Hypothalamus (tissue), 51 donors: ENCODE measurements at regions not wholly inside any gene's neighbourhood (a gene's known extent, or its start where the extent isn't known, plus 50 kb on each side); places are given as distances from the start of the nearest gene placed in this dataset.

Source experiments
- DNase-seq, 51 donors: peaks; one replicate each; lab custom pipeline; 2025; lab: John Stamatoyannopoulos, UW

DNA sequence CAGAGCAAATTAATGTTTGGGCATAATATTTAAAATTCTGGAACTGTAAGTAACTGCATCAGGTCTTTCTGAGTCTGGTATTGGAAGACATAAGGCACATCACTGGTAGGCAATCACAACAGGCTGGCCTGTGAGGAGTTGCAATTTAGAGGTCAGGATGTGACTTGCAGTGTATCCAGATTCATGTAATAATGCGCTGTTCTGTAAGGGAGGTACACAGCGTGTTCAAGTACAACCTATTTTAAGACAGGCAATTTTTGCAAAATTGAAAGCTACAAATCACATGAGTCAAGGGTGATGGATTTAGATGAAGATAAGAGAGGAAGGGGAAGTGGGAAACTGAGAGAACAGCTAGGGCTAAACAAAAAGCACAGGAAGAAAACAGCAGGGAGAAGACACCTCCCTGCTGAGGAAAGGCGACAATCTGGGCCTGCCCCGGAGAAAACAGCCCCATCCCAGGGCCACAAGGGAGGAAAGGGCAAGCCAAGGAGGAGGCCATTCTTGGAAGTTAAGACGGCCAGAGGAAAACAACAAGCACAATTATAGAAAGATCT, 138.1 kb downstream of the LACC1 start:
- DNase-seq = no peak

DNA sequence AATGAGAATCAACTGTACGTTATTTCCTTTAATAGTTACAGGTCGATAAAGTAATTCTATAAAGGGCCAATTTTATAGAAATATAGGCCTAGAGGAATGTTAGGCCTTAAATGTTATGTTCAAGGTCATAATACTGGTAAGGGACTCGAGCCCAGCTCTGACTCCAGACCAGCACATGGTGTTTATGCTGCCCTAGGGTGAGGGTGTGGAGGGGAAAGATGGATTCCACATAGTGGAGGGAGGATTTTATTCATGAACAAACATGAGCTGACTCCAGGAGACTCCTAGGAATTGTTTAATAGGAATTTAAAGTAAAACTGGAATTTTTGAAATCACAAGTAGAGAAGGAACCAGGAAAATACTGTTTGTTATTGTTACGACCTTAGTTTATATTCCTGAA, 139.9 kb downstream of the LACC1 start:
- no peak for DNase-seq

DNA sequence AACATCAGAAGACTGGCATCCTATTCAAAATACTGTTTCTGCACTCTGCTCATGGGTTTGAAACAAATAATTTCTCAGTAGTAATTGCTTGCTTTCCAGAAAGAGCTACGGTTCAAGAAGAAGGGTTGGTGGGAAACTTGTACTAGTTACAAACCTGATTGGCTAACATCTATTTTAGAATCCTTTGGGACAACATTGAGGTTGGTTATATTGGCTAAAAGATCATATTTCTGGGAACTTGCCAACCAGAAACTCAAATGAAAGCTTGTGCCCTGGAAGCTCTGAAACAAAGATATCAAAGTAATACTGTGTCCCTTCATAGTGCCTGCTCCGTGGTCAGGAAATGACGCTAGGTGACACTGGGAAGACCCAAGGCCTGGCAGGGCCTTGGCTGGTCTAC, 141.7 kb downstream of the LACC1 start:
- DNase-seq = no peak

DNA sequence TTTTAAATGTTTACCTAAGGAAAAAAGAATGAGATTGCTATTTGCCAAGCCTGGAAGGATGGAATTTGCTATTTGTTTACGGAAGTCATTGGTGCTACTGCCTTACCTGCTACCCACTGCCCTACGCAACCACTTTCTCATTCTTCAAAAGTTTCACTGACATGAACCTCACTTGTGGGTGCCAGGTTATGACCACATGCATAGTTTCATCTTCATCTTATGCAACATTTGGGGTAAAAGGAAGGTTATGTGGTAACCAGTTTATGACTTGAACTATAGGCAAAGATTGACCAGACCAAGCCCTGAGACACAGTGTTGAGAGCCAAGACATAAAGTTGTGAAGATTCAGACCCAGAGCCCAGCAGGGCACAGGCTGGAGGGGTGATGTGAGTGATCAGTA, 142.5 kb downstream of the LACC1 start:
- DNase-seq = no peak

DNA sequence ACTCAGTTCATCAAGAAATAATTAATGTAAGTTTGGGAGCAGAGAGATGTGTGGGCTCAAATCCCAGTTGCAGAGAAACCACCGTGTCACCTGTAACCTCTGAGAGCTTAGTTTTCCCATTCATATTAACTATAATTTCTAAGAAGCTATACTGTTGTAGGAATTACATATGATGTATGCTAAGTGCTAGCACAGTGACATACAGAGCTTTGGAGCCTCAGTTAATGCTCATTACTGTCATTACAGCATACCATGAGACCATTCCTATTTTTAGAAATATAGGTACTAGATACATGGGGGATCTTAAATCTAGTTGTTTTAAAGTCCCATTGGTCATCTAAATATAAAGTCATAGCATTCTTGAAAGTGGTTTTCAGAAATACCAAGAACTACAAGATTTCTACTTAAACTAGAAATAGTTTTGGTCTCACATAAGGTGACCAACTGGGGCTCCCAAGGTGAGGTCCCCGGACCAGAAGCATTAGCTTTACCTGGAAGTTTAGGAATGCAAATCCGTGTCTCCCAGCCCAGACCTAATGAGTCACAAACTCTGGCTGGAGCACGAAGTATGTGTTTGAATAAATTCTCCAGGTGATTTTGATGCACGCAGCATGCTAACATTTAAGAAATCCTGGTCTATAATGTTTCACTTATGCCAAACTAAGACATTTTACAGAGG, 144.6 kb downstream of the LACC1 start:
- DNase-seq = no peak

DNA sequence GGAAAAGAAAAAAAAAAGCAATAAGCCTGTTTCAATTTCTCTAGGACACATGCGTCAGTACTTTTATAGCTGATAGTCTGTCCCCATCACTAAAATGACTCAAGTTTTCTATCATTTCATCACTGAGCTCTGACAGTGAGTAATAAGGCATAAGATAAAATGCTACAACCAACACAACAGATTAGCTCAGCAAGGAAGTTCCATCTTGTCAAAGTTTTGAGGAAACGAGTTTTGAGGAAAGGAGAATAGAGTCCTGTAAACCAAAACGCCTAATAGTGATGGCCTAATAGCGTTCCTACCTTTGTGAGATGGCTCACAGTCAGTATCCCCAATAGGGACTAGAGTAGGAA, 145.1 kb downstream of the LACC1 start:
- no peak for DNase-seq

DNA sequence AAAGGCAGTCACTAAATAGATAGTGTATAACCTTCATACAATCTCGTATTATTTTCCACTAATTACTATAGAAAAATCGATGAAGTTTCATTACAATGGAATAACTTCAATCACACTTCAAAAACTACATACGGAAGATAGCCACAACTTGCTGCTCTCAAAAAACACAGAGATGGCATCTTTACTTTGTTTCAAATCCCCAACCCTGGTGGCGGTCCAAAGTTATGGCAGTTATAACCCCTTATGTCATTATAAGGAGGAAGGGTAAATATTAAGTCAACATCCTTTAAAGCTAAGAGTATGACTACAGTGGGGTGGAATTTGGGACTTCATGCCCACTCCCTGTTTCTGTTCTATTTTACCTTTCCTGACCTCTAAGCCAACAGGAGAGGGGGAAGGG, 146.5 kb downstream of the LACC1 start:
- DNase-seq = no peak

DNA sequence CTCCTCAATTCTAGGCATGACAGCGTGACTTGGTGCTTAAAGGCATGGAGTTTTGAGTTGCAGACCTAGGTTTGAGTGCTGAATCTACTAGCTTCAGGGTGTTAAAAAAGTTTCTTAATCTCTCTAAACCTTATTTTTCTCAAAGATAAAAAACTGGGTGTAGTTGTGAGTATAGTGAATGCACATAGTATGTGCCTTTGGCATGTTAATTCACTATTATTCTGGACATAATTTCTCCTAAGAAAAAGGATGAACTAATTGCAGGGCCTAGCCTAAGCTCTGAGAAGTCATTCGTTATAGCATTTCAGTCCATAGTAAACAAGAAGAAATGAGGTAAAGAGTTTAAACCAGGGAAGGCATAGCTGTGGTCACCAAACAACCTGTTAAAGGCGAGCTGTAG, 149.0 kb downstream of the LACC1 start:
- no peak for DNase-seq

DNA sequence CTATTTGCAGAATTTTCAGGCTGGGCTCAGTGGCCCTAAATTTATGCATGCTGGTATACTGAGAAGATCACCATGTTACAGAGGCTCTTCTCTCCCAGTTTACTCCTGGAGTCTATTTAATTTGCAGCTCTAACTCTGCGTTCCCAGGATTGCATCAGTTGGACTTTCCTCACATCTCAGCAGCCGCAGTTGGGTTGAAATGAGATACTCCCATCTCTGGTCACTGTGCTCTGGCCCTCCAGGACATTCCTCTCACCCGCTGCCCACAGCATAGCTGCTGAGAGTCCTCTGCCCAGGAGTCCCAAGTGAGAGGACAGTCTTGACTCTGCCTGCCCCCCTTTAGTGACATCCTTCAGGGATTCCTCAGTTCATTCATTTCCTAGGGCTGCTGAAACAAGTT, 150.9 kb downstream of the LACC1 start:
- DNase-seq = no peak

DNA sequence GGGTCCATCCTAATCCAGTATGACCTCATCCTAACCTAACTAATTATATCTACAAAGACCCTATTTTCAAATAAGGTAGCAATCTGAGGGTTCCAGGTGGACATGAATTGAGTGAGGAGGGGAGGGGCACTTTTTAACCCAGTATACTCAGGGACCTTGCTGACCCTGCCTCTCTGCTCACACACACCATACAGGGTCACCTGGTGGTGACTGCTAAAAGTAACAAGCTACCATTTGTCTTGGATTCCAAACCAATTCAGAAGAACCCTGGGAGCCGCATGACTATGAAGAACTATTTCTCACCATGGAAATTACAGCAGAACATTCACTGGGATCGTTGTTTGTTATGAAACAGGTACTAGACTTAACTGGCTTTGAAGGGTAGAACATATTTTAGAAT, 151.9 kb downstream of the LACC1 start:
- no peak for DNase-seq

DNA sequence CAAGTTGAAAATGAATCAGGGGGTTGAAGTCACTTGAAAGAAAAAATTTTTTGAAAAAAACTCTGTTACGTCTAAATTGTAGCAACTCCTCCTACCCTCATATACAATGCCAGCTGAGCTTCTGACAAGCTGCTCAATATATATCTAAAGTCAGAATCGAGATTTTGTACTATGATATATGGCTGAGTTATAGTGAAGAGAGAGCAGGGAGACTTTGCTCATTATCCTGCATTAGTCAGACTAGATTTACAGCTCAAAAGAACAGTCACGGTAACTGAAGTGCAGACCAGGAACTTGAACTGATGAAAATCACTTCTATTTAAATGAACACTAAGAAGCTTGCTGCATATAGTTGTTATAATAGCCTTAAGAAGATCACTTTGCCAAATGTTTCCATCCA, 153.1 kb downstream of the LACC1 start:
- no peak for DNase-seq

DNA sequence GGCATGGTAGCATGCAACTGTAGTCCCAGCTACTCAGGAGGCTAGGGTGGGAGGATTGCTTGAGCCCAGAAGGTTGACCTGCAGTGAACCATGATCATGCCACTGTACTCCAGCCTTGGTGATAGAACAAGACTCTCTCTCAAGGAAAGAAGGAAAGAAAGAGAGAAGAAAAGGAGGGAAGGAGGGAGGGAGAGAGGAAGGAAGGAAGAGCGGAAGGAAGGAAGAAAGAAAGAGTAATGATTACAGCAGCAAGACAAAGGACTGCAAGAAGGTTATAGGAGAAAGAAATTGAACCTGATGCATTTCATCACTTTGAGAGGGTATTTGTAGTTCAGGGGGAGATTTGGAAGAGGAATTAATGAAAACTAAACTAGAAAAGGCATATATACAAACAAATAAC, 155.7 kb downstream of the LACC1 start:
- no peak for DNase-seq

DNA sequence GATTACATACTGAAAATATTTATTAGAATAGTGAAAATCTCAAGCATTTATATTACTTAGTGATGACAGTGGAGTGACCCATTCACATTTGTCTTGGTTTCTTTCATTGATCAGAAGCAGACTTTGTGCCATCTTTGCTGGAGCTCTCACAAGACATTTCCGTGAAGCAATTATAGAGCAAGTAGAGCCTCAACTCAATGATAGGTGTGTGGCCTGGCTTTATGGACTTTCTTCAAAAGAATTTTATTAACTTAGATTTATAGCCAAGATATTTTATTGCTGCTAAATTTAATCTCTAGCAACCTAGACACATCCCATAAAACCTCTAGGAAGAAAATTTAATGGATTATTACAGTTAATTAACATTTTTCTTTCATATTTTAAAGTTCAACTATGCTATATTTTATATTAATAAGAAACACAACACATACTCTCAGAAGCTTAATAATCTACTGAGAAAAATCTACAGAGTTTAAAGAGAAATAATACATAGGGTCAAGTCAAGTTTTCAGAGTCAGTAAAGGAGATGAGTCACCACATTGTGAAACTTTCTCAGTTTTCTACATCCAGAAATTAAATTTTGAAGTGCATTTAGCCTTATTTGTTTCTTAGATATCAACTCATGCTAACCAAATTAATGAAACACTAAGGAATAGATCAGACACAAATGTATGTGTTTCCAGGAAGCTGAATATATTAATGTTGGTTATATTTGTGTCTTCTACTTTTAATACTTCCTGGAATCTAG, 160.5 kb downstream of the LACC1 start:
- no peak for DNase-seq

DNA sequence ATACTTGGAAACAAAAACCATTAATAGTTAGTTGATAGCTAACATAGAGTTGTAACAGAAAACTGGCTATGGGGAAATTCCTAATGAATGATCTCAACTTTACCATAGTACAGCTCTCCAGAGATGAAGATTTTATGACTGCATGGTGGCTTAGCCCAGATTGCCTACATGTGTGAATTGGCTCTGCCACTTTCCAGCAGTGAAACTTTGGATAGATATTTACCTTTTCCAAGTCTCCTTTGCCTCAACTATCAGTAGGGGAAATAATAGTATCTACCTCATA, 161.1 kb downstream of the LACC1 start:
- DNase-seq = no peak

DNA sequence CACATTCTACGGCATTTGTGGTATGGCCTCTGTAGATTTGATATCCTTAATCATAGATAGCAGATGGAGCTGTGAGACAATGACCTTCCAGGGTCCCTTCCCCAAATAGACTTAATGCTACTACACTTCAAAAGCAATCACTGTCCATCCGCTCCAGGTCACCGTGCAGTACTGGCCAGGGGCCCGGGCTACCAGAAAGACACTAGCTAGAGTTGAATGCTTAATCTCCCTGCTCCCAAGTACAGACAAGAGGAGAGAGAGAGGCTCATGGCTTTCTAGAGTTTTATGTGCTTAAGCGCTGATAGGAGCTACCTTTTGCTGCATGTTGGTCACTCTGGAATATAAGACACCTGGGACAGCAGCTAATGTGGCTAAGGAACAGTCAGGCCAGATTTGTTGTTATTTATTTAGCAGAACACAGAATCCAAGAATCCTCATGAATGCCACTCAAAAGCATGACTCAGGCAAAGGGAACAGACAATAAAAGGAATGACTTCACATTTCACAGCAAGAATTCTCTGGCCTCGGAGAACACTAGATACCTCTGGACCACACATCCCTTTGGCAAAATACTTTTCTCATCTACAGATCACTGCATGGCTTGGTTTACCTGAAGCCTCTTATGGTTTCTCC, 165.0 kb downstream of the LACC1 start:
- peak in 3 of 51 donors; percentile 6 to 51 (median 9) for DNase-seq

DNA sequence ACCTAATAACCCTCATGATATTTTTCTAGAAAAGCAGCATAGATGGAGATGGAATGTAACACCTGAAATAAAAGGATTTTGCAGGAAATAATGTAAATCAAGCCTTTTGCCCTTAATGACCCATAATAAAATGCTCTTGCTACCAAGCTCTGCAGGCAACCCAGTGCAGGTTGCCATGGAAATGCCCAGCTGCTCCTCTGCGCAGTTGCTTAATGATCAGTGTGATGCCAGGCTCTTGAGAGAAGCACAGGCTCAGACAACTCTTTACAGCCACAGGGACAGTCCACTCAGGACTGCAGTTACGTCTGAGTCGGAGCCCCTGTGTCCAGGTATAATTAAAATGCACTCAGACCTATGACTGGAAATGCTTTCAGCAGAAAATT, 165.5 kb downstream of the LACC1 start:
- peak in 24 of 51 donors; percentile 2 to 66 (median 32) for DNase-seq

DNA sequence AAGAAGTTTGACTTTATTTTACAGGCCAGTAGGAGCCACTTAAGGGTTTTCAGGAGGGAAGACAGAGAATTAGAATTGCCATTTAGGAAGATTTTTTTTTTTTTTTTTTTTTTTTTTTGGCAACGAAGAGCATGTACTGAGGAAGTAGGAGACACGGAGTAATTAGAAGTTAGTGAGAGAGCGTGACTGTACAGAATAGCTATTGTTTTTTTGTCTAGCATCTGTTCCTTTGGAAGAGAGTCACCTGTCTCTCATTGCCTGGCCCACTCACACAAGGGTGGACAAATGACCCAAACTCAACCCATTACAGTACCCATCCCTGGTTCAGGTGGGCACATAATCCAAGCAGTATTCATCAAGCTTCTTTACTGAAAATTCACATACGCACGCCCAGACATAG, 166.7 kb downstream of the LACC1 start:
- no peak for DNase-seq

DNA sequence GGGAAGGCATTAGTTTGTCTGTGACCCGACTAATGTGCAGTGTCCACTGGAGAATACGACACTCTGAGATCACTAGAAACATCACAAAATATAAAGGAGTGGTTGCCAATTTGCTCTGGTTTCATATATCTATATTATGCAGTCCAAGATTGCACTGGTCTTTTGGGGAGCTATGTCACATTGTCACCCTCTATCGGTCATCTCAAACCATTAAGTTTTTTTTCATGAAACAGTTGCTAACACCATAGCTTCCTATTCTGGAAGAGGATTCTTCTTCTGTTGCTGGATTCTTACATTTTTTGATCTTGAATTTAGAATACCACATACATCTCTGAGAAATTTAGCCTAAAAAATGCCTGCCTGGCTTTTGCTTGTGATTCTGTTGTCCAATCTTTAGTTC, 168.6 kb downstream of the LACC1 start:
- no peak for DNase-seq

DNA sequence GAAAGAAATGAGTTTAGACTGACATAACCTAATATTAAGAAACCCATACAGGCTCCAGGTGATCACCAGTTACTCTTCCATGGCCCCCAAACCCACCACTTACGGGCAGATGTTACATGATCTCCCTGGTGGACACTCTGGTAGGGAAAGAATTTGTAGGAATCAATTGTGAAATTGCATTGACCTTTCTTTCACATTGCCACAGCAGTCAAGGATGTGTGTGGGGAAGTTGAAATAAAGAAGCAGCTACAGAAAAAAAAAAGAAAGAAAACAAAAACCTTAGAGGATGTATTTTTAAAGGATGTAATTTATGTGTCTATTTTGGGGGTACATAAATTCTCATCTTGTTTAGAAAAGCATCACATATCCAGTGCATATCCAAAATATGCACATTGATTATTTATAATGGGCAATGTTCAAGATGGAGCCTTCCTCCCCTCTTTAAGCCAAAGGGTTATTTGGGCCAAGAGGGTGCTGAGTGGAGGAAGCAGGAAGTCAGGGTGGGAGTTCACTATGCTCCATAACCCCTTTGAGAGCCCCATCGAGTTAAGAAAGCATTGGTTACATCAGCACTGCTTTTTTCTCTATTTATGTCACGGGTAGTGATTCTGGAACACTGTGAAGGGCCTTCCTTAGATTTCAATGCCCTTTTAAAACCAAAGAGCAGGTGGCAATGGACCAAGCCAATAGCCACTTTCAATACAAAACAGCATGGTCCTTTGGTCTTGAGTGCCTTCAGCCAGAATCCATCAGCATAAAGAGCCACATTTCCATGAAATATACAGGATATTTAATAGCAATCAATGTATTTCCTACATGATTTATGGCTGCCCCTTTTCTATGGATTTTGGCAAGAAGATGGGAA, 169.6 kb downstream of the LACC1 start:
- DNase-seq = no peak

DNA sequence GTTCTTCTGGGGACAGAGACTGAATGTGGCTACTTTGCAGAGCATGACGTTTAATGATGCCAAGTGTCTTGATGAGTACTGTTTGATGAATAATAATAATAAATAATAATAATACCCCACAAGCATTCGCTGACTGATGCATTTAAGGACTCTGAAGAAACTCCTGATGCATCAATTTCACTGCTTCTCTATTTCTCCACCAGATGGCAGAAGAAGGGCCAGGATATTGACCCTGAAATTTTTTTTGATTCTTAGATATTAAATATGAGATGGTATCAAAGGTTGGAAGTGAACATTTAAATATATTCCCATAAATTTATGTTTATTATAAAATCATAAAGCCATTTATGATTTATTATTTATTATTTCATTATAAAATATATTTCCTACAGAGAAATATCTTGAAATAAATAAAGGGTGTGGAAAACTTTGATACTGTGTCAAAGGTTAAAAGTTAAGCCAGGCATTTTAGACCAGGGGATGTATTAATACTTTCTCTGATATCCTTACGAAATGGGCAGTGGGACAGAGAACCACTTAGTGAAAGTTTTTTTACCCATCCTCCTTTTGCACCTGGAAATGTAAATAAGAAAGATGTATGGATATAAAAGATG, 170.9 kb downstream of the LACC1 start:
- peak in 3 of 51 donors; percentile 2 to 44 (median 17) for DNase-seq

DNA sequence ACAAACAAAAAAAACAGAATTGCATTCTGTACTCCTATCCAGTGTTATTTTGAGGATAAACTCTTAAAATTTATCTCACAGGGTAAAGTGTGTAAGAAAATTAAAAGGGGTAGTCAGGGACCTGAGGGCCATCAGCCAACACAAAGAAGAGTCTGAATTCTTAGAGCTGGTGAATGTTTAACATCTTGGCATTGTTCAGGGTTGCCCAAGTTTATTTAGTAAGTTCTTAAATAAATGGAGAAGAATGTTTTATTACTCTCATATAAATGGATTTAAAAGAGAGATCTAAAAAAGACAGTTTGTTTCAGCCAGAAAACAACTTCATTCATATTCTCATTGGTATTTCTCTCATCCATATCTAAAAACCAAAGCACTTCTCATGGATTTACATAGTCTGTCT, 171.7 kb downstream of the LACC1 start:
- no peak for DNase-seq
